Kidney (tissue), 13 donors: ENCODE measurements at regions not wholly inside any gene's neighbourhood (a gene's known extent, or its start where the extent isn't known, plus 50 kb on each side); places are given as distances from the start of the nearest gene placed in this dataset.

Experiments used
- DNase-seq, 5 donors: peaks; one replicate each; pipeline ENCODE4 v3.0.0-alpha.2; 2013 to 2020
- FAIRE-seq: peaks from 2 replicates; lab custom pipeline; 2012; peaks lifted over from hg19 to GRCh38; lab: Jason Lieb, UNC
- H3K27ac ChIP-seq, 2 donors: one replicate each; pipeline ENCODE4 v1.7.0; 2013; ENCODE audit warnings: low read depth in 2 of 2, low read length in 2 of 2, inconsistent platforms in 1 of 2
- H3K27me3 ChIP-seq: one replicate; pipeline ENCODE4 v1.7.1; 2013; ENCODE audit warnings: low read length, inconsistent platforms; ENCODE audit not compliant: control insufficient read depth, insufficient read depth
- H3K36me3 ChIP-seq, 3 donors: one replicate each; pipeline versions ENCODE4 v1.7.0 to v1.7.1; 2013; ENCODE audit warnings: low read length in 3 of 3, control low read depth in 1 of 3, inconsistent platforms in 1 of 3; ENCODE audit not compliant: insufficient read depth in 3 of 3, control insufficient read depth in 2 of 3
- H3K4me1 ChIP-seq, 3 donors: one replicate each; pipeline versions ENCODE4 v1.7.0 to v1.7.1; 2013; ENCODE audit warnings: low read length in 3 of 3, inconsistent platforms in 1 of 3, low read depth in 1 of 3; ENCODE audit not compliant: control insufficient read depth in 2 of 3, insufficient read depth in 2 of 3
- H3K4me3 ChIP-seq, 3 donors: one replicate each; pipeline versions ENCODE4 v1.7.0 to v1.8.1; 2013; ENCODE audit warnings: low read length in 3 of 3, control low read depth in 1 of 3, inconsistent platforms in 1 of 3
- H3K9ac ChIP-seq, 3 donors: one replicate each; pipeline versions ENCODE4 v1.7.0 to v1.7.1; 2013; ENCODE audit warnings: low read length in 3 of 3, control low read depth in 1 of 3, inconsistent platforms in 1 of 3
- H3K9me3 ChIP-seq, 3 donors: one replicate each; pipeline versions ENCODE4 v1.7.0 to v1.7.1; 2013; ENCODE audit warnings: low read length in 3 of 3, control low read depth in 1 of 3, inconsistent platforms in 1 of 3; ENCODE audit not compliant: control insufficient read depth in 2 of 3, insufficient read depth in 1 of 3
- intact Hi-C: fragments of 100-400 bp; cut with DNase I; formaldehyde crosslinking; loops from one replicate; pipeline ENCODE4 v1.11.1; 2022
- TF ChIP-seq, protein P1 (sequence below): IDR thresholded peaks from 3 replicates; pipeline ENCODE4 v1.5.1; 2012; ENCODE audit warnings: mild to moderate bottlenecking, moderate library complexity, borderline replicate concordance; ENCODE audit not compliant: insufficient read depth; ENCODE audit errors: extremely low read depth
- donor health status: control.
- donor health status: control.
- donor health status: control.
- donor health status: control.
- donor health status: control.
- donor health status: DM: yes; HTN: yes; CAD: no.
- donor health status: Normal renal cell carcinoma (clear cell type).

DNA sequence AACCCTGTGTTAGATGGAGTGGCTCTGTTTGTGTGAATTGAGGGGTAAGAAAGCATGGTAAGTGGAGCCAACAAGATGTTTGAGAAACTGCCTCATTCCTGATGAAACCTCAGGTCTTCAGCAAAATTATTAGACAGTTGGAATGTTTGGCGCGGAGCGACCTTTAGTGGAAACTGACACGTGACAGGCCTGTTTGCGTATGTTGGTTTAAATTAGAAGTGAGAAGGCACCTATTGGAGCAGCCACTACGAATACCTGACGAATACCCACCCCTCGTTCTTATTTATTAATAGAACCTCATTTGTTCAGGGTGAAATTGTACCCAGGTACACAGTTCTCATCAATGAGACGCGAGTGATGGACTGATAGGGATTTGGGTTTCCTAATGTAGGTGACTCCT lies 63.2 kb upstream of the MIR17HG start:
- FAIRE-seq: no peak
- no peaks in the 10 kb centered on the region for H3K4me1 ChIP-seq
- H3K4me3 ChIP-seq: no peak overlapping the region
- H3K9me3 ChIP-seq: no peaks in the 10 kb centered on the region
- no peak overlapping the region for H3K27ac ChIP-seq
- no peak overlapping the region for H3K9ac ChIP-seq
- DNase-seq: no peak
- intact Hi-C loops: no loop called here
- no peaks in the 10 kb centered on the region for H3K36me3 ChIP-seq
- TF ChIP-seq, protein P1, sequence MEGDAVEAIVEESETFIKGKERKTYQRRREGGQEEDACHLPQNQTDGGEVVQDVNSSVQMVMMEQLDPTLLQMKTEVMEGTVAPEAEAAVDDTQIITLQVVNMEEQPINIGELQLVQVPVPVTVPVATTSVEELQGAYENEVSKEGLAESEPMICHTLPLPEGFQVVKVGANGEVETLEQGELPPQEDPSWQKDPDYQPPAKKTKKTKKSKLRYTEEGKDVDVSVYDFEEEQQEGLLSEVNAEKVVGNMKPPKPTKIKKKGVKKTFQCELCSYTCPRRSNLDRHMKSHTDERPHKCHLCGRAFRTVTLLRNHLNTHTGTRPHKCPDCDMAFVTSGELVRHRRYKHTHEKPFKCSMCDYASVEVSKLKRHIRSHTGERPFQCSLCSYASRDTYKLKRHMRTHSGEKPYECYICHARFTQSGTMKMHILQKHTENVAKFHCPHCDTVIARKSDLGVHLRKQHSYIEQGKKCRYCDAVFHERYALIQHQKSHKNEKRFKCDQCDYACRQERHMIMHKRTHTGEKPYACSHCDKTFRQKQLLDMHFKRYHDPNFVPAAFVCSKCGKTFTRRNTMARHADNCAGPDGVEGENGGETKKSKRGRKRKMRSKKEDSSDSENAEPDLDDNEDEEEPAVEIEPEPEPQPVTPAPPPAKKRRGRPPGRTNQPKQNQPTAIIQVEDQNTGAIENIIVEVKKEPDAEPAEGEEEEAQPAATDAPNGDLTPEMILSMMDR: no peak
- H3K27me3 ChIP-seq: no peaks in the 10 kb centered on the region

DNA sequence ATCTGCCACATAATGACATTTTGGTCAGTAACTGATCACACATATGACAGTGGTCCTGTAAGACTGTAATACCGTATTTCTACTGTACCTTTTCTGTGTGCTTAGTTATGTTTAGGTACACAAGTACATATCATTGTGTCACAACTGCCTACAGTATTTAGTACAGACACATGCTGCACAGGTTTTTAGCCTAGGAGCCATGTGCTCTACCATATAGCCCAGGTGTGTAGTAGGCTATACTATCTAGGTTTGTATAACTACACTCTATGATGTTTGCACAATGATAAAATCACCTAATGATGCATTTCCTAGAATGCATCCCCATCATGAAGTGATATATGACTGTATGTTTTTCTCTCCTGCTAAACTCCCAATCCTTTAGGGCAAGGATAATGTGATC lies 61.2 kb upstream of the MIR17HG start:
- FAIRE-seq (no peak), DNase-seq (no peak)
- no peak overlapping the region for H3K27ac ChIP-seq
- H3K4me1 ChIP-seq: no peaks in the 10 kb centered on the region
- no peaks in the 10 kb centered on the region for H3K27me3 ChIP-seq
- intact Hi-C loops: no loop called here
- TF ChIP-seq, protein P1: no peak
- H3K4me3 ChIP-seq: no peak overlapping the region
- H3K36me3 ChIP-seq: no peaks in the 10 kb centered on the region
- no peak overlapping the region for H3K9ac ChIP-seq
- no peaks in the 10 kb centered on the region for H3K9me3 ChIP-seq

DNA sequence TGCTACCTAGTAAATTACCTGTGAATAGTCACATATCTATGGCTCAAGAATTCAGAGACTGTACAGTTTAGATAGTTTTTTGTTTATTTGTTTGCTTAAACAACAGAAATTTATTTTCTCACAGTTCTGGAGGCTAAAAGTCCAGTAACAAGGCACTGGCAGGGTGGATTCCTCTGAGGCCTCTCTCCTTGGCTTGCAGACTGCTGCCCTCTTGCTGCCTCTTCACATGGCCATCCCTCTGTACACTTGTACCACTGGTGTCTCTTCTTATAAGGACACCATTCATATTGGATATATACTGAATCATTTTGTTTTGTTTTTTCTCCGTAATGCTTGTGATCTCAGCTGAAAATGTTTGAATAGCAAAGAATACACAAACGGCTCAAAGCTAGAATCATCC lies 56.4 kb upstream of the MIR17HG start:
- Histone ChIP-seq H3K27me3 (no peaks in the 10 kb centered on the region), H3K27ac (no peak overlapping the region), H3K36me3 (no peaks in the 10 kb centered on the region), H3K9ac (no peak overlapping the region), H3K4me3 (no peak overlapping the region), H3K9me3 (no peaks in the 10 kb centered on the region), H3K4me1 (no peaks in the 10 kb centered on the region)
- no peak for DNase-seq
- intact Hi-C loops: no loop called here
- TF ChIP-seq, protein P1: no peak
- FAIRE-seq: no peak

DNA sequence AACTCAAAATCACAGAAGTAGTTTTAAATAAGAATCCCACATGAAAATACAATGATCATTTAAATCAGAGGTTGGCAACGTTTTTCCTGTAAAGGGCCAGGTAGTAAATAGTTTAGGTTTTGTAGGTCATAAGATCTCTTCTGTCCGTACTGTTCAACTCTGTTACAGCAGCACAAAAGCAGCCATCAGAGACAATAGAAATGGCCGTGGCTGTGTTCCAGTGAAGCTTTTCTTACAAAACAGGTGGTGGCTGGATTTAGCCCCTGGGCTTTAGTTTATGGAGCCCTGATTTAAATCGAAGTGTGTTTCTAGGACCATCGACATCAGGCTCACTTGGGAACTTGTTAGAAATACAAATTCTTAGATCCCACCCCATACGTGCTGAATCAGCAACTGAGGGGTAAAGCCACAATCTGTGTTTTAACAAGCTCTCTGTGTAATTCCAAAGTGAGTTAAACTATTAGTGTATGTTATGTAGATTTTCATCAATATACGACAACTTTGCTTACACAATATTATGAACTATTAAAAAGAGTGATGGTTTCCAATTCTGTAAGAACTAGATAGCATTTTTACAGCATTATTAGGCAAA lies 54.8 kb upstream of the MIR17HG start:
- no peak overlapping the region for H3K4me3 ChIP-seq
- no peak overlapping the region for H3K27ac ChIP-seq
- no peaks in the 10 kb centered on the region for H3K9me3 ChIP-seq
- H3K36me3 ChIP-seq: no peaks in the 10 kb centered on the region
- intact Hi-C loops: no loop called here
- H3K9ac ChIP-seq: no peak overlapping the region
- H3K4me1 ChIP-seq: no peaks in the 10 kb centered on the region
- DNase-seq: no peak
- no peak for FAIRE-seq
- H3K27me3 ChIP-seq: no peaks in the 10 kb centered on the region
- TF ChIP-seq, protein P1: no peak
